ENCODE measurements at regions not wholly inside any gene's neighbourhood (a gene's known extent, or its start where the extent isn't known, plus 50 kb on each side); places are given as distances from the start of the nearest gene placed in this dataset.

GRCh38 chr18:27411013-27411412 is 225.9 kb upstream of the CHST9 start:
- Histone ChIP-seq H3K23ac (ENCODE audit: insufficient read length, low read depth, low read length) (no peak overlapping the region), H4K91ac (ENCODE audit: insufficient read length, low read depth, low read length) (no peak overlapping the region), H3K27me3 (ENCODE audit: insufficient read depth, low read length) (no peaks in the 10 kb centered on the region), H3K27ac (ENCODE audit: insufficient read length, low read depth, low read length) (no peak overlapping the region), H2AFZ (ENCODE audit: low read length) (no peak overlapping the region), H2BK15ac (ENCODE audit: low read depth, low read length) (no peak overlapping the region), H3K79me2 (ENCODE audit: insufficient read depth, low read length) (no peaks in the 10 kb centered on the region), H2BK120ac (ENCODE audit: low read depth, low read length, poor library complexity, severe bottlenecking) (no peak overlapping the region), H4K8ac (replicated peaks; ENCODE audit: insufficient read length, low read depth, low read length) (no peak overlapping the region), H3K56ac (ENCODE audit: insufficient read length, low read depth, low read length) (no peak overlapping the region), H2AK5ac (ENCODE audit: insufficient read length, low read length) (no peak overlapping the region), H4K5ac (ENCODE audit: insufficient read length, low read depth, low read length) (no peak overlapping the region), H2BK5ac (ENCODE audit: insufficient read length, low read length) (no peak overlapping the region), H3T11ph (ENCODE audit: low read length) (no peak overlapping the region), H3K4me2 (ENCODE audit: insufficient read depth, insufficient read length, low read length) (no peak overlapping the region), H3K4me1 (ENCODE audit: insufficient read depth, low read length) (peaks cover 5% of the 10 kb centered on the region), H4K20me1 (ENCODE audit: control insufficient read depth, insufficient read depth, insufficient read length) (no peaks in the 10 kb centered on the region), H3K23me2 (ENCODE audit: insufficient read length, low read depth, low read length, poor library complexity, severe bottlenecking) (no peaks in the 10 kb centered on the region), H2BK20ac (ENCODE audit: low read depth, low read length, poor library complexity, severe bottlenecking) (no peak overlapping the region), H3K79me1 (ENCODE audit: insufficient read depth, low read depth, low read length, poor library complexity, severe bottlenecking) (no peaks in the 10 kb centered on the region), H3K4ac (ENCODE audit: low read depth, low read length) (no peak overlapping the region), H3K9me3 (ENCODE audit: control insufficient read depth, low read depth, low read length) (no peaks in the 10 kb centered on the region), H3K18ac (ENCODE audit: insufficient read length, low read depth, low read length) (no peak overlapping the region), H2BK12ac (ENCODE audit: insufficient read length, low read depth, low read length) (no peak overlapping the region), H3K14ac (ENCODE audit: insufficient read depth, low read length) (no peak overlapping the region), H3K9ac (ENCODE audit: extremely low read depth, insufficient read length, low read length) (no peak overlapping the region)
- Mint-ChIP-seq H3K27me3 (ENCODE audit: low read depth) (no peaks in the 10 kb centered on the region), H3K36me3 (ENCODE audit: insufficient read depth in 1 of 3, low read depth in 3 of 3) (no peaks in the 10 kb centered on the region), H3K9me3 (no peaks in the 10 kb centered on the region; a peak in 1 of 5 replicates), H3K4me3 (no peak overlapping the region), H3K4me1 (peaks cover 16 to 19% of the 10 kb centered on the region in 2 experiments), H3K27ac (no peak overlapping the region; a peak in 1 of 7 replicates)
- TF ChIP-seq, protein P1, sequence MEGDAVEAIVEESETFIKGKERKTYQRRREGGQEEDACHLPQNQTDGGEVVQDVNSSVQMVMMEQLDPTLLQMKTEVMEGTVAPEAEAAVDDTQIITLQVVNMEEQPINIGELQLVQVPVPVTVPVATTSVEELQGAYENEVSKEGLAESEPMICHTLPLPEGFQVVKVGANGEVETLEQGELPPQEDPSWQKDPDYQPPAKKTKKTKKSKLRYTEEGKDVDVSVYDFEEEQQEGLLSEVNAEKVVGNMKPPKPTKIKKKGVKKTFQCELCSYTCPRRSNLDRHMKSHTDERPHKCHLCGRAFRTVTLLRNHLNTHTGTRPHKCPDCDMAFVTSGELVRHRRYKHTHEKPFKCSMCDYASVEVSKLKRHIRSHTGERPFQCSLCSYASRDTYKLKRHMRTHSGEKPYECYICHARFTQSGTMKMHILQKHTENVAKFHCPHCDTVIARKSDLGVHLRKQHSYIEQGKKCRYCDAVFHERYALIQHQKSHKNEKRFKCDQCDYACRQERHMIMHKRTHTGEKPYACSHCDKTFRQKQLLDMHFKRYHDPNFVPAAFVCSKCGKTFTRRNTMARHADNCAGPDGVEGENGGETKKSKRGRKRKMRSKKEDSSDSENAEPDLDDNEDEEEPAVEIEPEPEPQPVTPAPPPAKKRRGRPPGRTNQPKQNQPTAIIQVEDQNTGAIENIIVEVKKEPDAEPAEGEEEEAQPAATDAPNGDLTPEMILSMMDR (conservative IDR thresholded peaks at IDR 0.05): no peak
- DNase-seq: no peak
- no CpG with 5 or more reads among the region's 1 CpG for WGBS (ENCODE audit: extremely low coverage, insufficient read length, low lambda C conversion rate)
